Loucy (cell line): ENCODE measurements at regions not wholly inside any gene's neighbourhood (a gene's known extent, or its start where the extent isn't known, plus 50 kb on each side); places are given as distances from the start of the nearest gene placed in this dataset.

Experiments used
- H2AFZ ChIP-seq: fragments of 200-600 bp; sonication (generic); 2 replicates; pipeline ENCODE4 v1.6.0; 2016; ENCODE audit warnings: antibody characterized with exemption, mild to moderate bottlenecking, low read length, moderate library complexity
- H3F3A ChIP-seq: fragments of 200-600 bp; 2 replicates; pipeline ENCODE4 v1.6.0; 2016; ENCODE audit warnings: antibody characterized with exemption, low read depth, mild to moderate bottlenecking
- H3K27me3 ChIP-seq: fragments of 200-600 bp; sonication (generic); 2 replicates; pipeline ENCODE4 v1.6.1; 2014; ENCODE audit warnings: low read length, mild to moderate bottlenecking; ENCODE audit not compliant: insufficient read depth, poor library complexity, severe bottlenecking
- H3K36me3 ChIP-seq: fragments of 200-600 bp; sonication (generic); 2 replicates; pipeline ENCODE4 v1.6.1; 2016; ENCODE audit warnings: low read length; ENCODE audit not compliant: insufficient read depth
- H3K4me1 ChIP-seq: fragments of 200-600 bp; sonication (generic); 2 replicates; pipeline ENCODE4 v1.5.1; 2014; ENCODE audit warnings: low read length, mild to moderate bottlenecking; ENCODE audit not compliant: insufficient read depth, poor library complexity, severe bottlenecking
- H3K4me2 ChIP-seq: fragments of 200-600 bp; sonication (generic); 2 replicates; pipeline ENCODE4 v1.6.0; 2014; ENCODE audit warnings: antibody characterized with exemption, low read length, low read depth, mild to moderate bottlenecking; ENCODE audit not compliant: poor library complexity, severe bottlenecking
- H3K4me3 ChIP-seq: fragments of 200-600 bp; sonication (generic); 2 replicates; pipeline ENCODE4 v1.5.1; 2014; ENCODE audit warnings: low read length, mild to moderate bottlenecking, mixed read lengths; ENCODE audit not compliant: poor library complexity, severe bottlenecking
- H3K79me2 ChIP-seq: fragments of 200-600 bp; sonication (generic); 2 replicates; pipeline ENCODE4 v1.6.1; 2014; ENCODE audit warnings: low read length; ENCODE audit not compliant: insufficient read depth
- H3K9ac ChIP-seq: fragments of 200-600 bp; sonication (generic); 2 replicates; pipeline ENCODE4 v1.6.0; 2014; ENCODE audit warnings: mild to moderate bottlenecking, low read depth, low read length, moderate library complexity; ENCODE audit not compliant: poor library complexity, severe bottlenecking
- H3K9me2 ChIP-seq: fragments of 200-600 bp; sonication (generic); replicated peaks from 2 replicates; pipeline ENCODE4 v1.6.1; 2016; ENCODE audit warnings: low read depth, low read length, mixed read lengths
- H3K9me3 ChIP-seq: fragments of 200-600 bp; sonication (generic); 2 replicates; pipeline ENCODE4 v1.6.1; 2014; ENCODE audit warnings: mild to moderate bottlenecking, antibody characterized with exemption, low read length, low read depth; ENCODE audit not compliant: insufficient read depth
- H4K20me1 ChIP-seq: fragments of 200-600 bp; sonication (generic); 2 replicates; pipeline ENCODE4 v1.6.0; 2014; ENCODE audit warnings: antibody characterized with exemption, low read length, mild to moderate bottlenecking; ENCODE audit not compliant: insufficient read depth, poor library complexity, severe bottlenecking
- EZH2phosphoT487 ChIP-seq: fragments of 200-600 bp; IDR thresholded peaks from 2 replicates; pipeline ENCODE4 v1.6.1; 2018; ENCODE audit warnings: antibody characterized with exemption, mild to moderate bottlenecking, moderate library complexity, borderline replicate concordance
- TF ChIP-seq, protein P1 (sequence below): fragments of 200-600 bp; sonication (generic); conservative IDR thresholded peaks from 2 replicates; pipeline ENCODE4 v1.5.1; 2014; ENCODE audit warnings: mild to moderate bottlenecking, antibody characterized with exemption, low read length

DNA sequence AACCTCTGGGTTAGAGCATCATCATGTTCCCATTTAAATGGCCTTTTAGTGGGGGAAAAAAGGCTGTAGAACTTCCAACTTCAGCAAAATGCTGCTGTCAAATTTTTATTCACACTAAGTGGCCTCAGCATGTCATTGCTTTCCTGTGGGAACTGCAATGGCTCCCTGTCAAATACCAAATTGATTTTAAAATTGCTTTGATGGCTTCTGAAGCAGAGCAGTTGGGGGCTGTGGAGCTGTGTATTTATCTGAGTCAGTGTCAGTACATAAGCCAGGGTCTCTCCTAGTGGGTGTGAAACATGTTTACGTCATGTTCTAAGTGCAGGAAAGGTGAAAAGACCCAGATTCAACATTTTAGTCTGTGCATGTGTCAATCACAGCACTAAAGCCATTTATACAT is 171.3 kb downstream of the CDH19 start:
- Histone ChIP-seq H3K4me3 (no peak overlapping the region), H3K4me1 (no peaks in the 10 kb centered on the region), H3K9me3 (no peaks in the 10 kb centered on the region), H3K79me2 (no peaks in the 10 kb centered on the region), H3K9ac (no peak overlapping the region), H2AFZ (no peak overlapping the region), H3K27me3 (no peaks in the 10 kb centered on the region), H3F3A (no peaks in the 10 kb centered on the region), H3K36me3 (no peaks in the 10 kb centered on the region), H3K9me2 (no peaks in the 10 kb centered on the region), H3K4me2 (no peak overlapping the region), H4K20me1 (no peaks in the 10 kb centered on the region)
- TF ChIP-seq, protein P1, sequence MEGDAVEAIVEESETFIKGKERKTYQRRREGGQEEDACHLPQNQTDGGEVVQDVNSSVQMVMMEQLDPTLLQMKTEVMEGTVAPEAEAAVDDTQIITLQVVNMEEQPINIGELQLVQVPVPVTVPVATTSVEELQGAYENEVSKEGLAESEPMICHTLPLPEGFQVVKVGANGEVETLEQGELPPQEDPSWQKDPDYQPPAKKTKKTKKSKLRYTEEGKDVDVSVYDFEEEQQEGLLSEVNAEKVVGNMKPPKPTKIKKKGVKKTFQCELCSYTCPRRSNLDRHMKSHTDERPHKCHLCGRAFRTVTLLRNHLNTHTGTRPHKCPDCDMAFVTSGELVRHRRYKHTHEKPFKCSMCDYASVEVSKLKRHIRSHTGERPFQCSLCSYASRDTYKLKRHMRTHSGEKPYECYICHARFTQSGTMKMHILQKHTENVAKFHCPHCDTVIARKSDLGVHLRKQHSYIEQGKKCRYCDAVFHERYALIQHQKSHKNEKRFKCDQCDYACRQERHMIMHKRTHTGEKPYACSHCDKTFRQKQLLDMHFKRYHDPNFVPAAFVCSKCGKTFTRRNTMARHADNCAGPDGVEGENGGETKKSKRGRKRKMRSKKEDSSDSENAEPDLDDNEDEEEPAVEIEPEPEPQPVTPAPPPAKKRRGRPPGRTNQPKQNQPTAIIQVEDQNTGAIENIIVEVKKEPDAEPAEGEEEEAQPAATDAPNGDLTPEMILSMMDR, result no peak
- no peak for TF ChIP-seq EZH2phosphoT487

- TF ChIP-seq EZH2phosphoT487, result no peak
- TF ChIP-seq, protein P1, result no peak
- Histone ChIP-seq H2AFZ (no peak overlapping the region), H3K4me1 (no peaks in the 10 kb centered on the region), H3K9ac (no peak overlapping the region), H3K4me3 (no peak overlapping the region), H3K27me3 (no peaks in the 10 kb centered on the region), H3K36me3 (no peaks in the 10 kb centered on the region), H3K4me2 (no peak overlapping the region), H3K9me3 (no peaks in the 10 kb centered on the region), H4K20me1 (no peaks in the 10 kb centered on the region), H3K9me2 (no peaks in the 10 kb centered on the region), H3K79me2 (no peaks in the 10 kb centered on the region), H3F3A (no peaks in the 10 kb centered on the region)
Measured at GRCh38 chr18:66428795-66429194, 175.1 kb downstream of the CDH19 start.

DNA sequence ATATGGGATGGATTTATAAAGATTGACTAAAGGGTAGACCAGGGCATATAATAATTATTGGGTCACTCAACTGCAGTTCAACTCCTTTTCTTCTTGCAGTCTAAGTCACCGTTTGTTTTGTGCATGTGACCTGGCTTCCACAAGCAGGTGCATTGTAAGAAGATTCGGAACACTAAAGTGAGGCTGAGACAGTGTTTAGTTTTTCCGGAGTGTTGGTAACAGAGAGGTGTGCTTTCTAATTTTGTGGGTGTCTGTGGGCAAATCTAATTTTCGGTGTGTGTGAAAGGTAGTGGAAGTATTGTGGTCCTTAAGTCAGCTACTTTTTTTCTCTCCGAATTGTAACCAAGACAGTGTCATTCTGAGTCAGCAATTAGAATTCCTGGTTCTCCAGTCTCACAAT is 184.5 kb downstream of the CDH19 start:
- Histone ChIP-seq H3K79me2 (no peaks in the 10 kb centered on the region), H3K36me3 (no peaks in the 10 kb centered on the region), H3K9me2 (no peaks in the 10 kb centered on the region), H3K4me1 (no peaks in the 10 kb centered on the region), H3K9me3 (no peaks in the 10 kb centered on the region), H3K9ac (no peak overlapping the region), H3K4me3 (no peak overlapping the region), H3K27me3 (no peaks in the 10 kb centered on the region), H4K20me1 (no peaks in the 10 kb centered on the region), H3F3A (no peaks in the 10 kb centered on the region), H3K4me2 (no peak overlapping the region), H2AFZ (no peak overlapping the region)
- TF ChIP-seq EZH2phosphoT487, result no peak
- TF ChIP-seq, protein P1, result no peak
